Choroid plexus epithelial cell (primary cell): ENCODE measurements at regions not wholly inside any gene's neighbourhood (a gene's known extent, or its start where the extent isn't known, plus 50 kb on each side); places are given as distances from the start of the nearest gene placed in this dataset.
A peak's percentile ranks its signal among the peaks of the same experiment; 100 is the strongest.
"Not testable (repeated sequence)": the region's sequence is repeated elsewhere in the genome, so short reads cannot be mapped to it uniquely, and the experiment has no call there.

ENCODE experiments used
- DNase-seq: peaks from one replicate; pipeline ENCODE4 v3.0.0-alpha.2; 2010; ENCODE audit warnings: low read depth
- H3K4me3 ChIP-seq: 2 replicates; pipeline ENCODE4 v1.5.1; 2011; ENCODE audit warnings: low read depth, mild to moderate bottlenecking, control low read depth, low read length, moderate library complexity
- CTCF ChIP-seq: conservative IDR thresholded peaks from 2 replicates; pipeline ENCODE4 v1.5.1; 2011; ENCODE audit warnings: low read depth, mild to moderate bottlenecking, control low read depth, inconsistent platforms, low read length, moderate library complexity

- DNase-seq = no peak
- no peak overlapping the region for H3K4me3 ChIP-seq
- TF ChIP-seq CTCF = no peak
Observed at GRCh38 chr11:127803755-127804154, 783.6 kb downstream of the ETS1 start.

- DNase-seq = no peak
- no peak for TF ChIP-seq CTCF
- no peak overlapping the region for H3K4me3 ChIP-seq
Observed at GRCh38 chr11:127800989-127801688, 786.2 kb downstream of the ETS1 start.

GRCh38 chr11:127795326-127795725, 792.0 kb downstream of the ETS1 start:
- no peak for TF ChIP-seq CTCF
- no peak for DNase-seq
- H3K4me3 ChIP-seq = no peak overlapping the region

- no peak for TF ChIP-seq CTCF
- H3K4me3 ChIP-seq = no peak overlapping the region
- DNase-seq = no peak
Observed at GRCh38 chr11:127791844-127792243, 791.3 kb upstream of the KIRREL3 start.

GRCh38 chr11:127790592-127790991, 790.0 kb upstream of the KIRREL3 start:
- no peak for TF ChIP-seq CTCF
- DNase-seq = no peak
- H3K4me3 ChIP-seq = no peak overlapping the region

- DNase-seq = no peak
- peak; percentile 18 for TF ChIP-seq CTCF
Observed at GRCh38 chr11:127789927-127790326, 789.4 kb upstream of the KIRREL3 start.

GRCh38 chr11:127772938-127773337, 772.4 kb upstream of the KIRREL3 start:
- DNase-seq, H3K4me3 ChIP-seq: not testable (repeated sequence)

More at GRCh38 chr11:127789927-127790326, 789.4 kb upstream of the KIRREL3 start:
- no peak overlapping the region for H3K4me3 ChIP-seq

- DNase-seq, H3K4me3 ChIP-seq: not testable (repeated sequence)
Observed at GRCh38 chr11:127768931-127769330, 768.4 kb upstream of the KIRREL3 start.
